DOHH2 (cell line): ENCODE measurements at regions not wholly inside any gene's neighbourhood (a gene's known extent, or its start where the extent isn't known, plus 50 kb on each side); places are given as distances from the start of the nearest gene placed in this dataset.

Experiments used
- CTCF ChIP-seq: fragments of 200-600 bp; sonication (generic); IDR thresholded peaks from one replicate; pipeline ENCODE4 v1.5.1; 2014; ENCODE audit warnings: antibody characterized with exemption, mild to moderate bottlenecking, low read depth, low read length; ENCODE audit not compliant: poor library complexity, severe bottlenecking
- EZH2phosphoT487 ChIP-seq: fragments of 200-600 bp; sonication (generic); IDR thresholded peaks from 2 replicates; pipeline ENCODE4 v1.6.1; 2017; ENCODE audit warnings: borderline replicate concordance, mild to moderate bottlenecking, antibody characterized with exemption, low read length, moderate library complexity, mixed read lengths

DNA sequence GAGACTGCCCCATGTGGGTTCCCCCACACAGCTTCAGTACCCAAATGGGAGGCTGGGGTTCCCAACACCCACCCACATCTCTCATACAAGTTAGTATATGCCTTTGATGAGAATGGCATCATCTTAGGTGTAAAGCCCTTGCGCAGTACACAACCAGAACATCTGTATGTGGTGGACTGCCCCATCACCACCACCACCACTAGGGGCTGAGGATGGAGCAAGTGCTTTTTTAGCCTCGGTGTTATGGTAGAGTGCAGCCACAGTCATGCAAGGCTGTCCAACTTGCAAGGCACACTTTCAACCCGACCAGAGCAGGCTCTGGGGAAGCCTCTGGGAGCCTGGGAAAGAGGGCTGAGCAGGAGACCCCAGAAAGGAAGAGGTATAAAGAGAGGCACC lies 241.2 kb downstream of the TFCP2L1 start:
- no peak for TF ChIP-seq CTCF
- TF ChIP-seq EZH2phosphoT487: no peak
